LNCaP clone FGC (cell line): ENCODE measurements at regions not wholly inside any gene's neighbourhood (a gene's known extent, or its start where the extent isn't known, plus 50 kb on each side); places are given as distances from the start of the nearest gene placed in this dataset.

Source experiments
- DNase-seq: peaks from one replicate; pipeline ENCODE4 v3.0.0-alpha.2; 2011; ENCODE audit warnings: low read depth
- H3K4me3 ChIP-seq: 2 replicates; pipeline ENCODE4 v1.5.1; 2011; ENCODE audit warnings: mild to moderate bottlenecking, low read depth, low read length, control low read depth
- CTCF ChIP-seq: IDR thresholded peaks from 2 replicates; pipeline ENCODE4 v1.5.1; 2012; ENCODE audit warnings: mild to moderate bottlenecking; ENCODE audit not compliant: control insufficient read depth, insufficient read depth; ENCODE audit errors: extremely low read depth

DNA sequence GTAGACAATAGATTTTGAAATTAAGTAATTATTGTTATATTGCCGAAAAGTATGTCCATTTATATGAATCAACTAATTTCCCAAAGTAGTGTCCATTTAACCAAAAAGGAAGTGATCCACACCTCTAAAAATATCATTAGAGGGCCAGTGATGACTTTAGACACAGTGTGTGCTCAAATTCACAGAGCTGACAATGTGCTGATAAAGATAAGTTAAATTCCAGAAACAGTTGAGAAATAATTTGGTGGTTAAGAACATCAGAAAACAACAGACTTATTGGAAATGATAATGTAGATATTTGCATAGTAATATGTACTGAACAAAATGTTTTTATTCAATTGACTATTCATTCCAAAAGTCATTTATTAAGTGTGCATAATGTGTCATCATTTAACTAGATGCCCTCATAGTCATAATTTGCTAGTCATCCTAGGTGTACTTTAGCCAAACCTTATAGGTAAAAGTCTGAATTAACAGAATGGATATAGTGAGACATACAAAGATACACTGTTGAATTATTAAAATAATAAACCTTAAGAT lies 230.2 kb upstream of the ADAMTS9 start:
- TF ChIP-seq CTCF, result no peak
- H3K4me3 ChIP-seq, result no peak overlapping the region
- no peak for DNase-seq

- TF ChIP-seq CTCF, result no peak
- H3K4me3 ChIP-seq, result no peak overlapping the region
- no peak for DNase-seq
Observed at GRCh38 chr3:64916937-64917336, 229.1 kb upstream of the ADAMTS9 start.

DNA sequence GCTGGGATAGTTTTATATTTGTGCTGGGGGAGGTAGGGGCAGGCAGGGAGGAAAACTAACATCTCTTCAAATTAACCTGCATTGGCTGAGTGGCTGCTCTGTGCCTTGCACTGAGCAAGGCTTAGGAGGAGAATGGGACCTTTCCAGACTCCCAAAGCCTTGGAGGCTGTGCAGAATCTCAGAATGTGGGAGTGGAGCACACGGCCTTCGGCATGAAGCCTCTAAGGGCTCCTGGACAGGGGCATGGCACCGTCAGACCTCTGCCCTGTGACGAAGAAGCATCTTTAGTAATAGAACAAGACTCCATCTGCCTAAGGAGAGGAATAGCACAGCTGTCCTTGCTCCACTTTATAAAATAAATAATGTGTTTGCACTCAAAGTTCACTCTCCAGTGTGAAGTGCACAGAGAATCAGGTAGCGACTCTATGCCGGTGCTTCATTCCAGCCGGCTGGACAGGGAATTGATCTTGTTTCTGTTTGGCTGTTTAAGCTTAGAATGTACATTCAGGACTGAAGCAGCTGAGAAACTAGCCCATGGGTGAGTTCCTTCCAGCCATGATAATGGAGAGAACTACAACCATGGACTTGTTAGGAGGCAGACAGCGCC lies 228.5 kb upstream of the ADAMTS9 start:
- no peak overlapping the region for H3K4me3 ChIP-seq
- no peak for TF ChIP-seq CTCF
- DNase-seq, result no peak

DNA sequence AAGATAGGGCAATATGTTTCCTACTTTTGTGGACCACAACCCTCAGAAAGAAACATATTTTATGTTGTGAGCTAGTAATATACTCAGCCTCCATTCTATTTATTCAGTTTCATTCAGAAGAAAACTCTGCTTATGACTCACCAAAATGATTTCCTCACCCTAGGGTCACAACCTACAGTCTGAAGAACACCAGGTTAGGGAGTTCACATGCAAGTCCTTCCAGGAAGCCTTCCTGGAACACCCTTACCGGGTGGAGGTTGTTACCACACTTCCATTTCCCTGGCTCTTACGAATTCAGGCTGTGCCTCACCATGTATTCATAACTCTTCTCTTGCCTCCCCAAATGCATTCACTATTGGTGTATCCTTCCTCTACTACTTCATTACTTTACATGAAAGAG lies 228.0 kb upstream of the ADAMTS9 start:
- no peak overlapping the region for H3K4me3 ChIP-seq
- TF ChIP-seq CTCF, result no peak
- DNase-seq, result no peak

DNA sequence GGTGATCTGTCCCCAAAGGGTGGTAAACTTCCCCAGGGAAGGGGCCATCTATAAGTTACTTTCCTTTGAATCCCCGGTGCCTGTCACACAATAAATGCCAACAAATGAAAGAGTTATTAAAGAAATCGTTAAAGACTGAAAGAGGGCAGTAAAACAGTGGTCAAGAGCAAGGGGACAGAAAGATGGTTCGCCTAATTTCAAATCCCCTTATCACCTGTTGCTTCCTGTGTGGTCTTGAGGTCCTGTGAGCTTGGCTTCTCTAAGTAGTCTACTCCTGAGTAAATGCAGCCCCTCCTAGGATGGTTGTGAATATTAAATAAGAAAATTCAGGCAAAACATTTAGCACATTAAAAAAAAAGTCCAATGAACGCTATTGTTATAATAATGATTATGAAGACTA lies 225.7 kb upstream of the ADAMTS9 start:
- DNase-seq, result no peak
- H3K4me3 ChIP-seq, result no peak overlapping the region
- no peak for TF ChIP-seq CTCF

DNA sequence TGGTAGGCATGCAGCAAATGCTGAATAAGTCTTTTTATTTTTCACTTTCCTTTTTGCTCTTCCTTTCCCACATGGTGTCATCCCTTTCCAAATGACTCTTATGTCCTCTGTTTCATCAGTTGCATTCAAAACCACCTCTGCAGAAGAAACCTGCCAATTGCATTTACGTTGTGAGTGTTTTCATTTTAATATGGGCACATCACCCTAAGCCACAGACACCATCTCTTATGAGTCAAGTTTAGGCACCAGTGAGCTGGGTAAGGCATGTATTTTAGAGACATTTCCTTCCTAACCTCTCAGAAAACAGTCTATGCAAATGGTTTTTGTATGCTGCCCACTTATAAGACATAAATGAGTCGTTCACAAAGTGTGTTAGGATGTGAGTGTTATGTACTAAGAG lies 223.3 kb upstream of the ADAMTS9 start:
- TF ChIP-seq CTCF, result no peak
- no peak overlapping the region for H3K4me3 ChIP-seq
- DNase-seq, result no peak
